ENCODE measurements at regions not wholly inside any gene's neighbourhood (a gene's known extent, or its start where the extent isn't known, plus 50 kb on each side); places are given as distances from the start of the nearest gene placed in this dataset.

DNA sequence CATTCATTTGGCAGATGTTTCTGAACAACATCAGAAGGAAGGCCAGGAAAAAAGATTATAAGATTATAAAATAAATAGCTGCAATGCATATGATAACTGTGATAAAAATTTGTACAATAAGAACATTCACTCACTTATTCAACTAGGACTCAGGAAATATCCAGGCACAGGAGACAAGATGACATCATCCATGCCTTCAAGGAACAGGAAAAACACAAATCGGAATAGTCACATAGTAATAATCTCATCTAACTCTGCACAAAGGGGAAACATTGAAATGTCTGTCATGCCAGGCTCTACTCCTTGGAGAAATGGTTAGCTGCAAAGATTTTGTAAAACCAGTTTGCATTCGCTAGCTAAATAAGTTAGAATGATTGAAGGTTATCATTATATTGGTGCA lies 233.5 kb upstream of the AGTR1 start:
- Histone ChIP-seq H3K4me2 (ENCODE audit: low read length) (no peak overlapping the region), H3K27me3 (ENCODE audit: control insufficient read depth, low read length) (no peaks in the 10 kb centered on the region), H3K9me2 (replicated peaks; ENCODE audit: control insufficient read depth, low read length) (no peaks in the 10 kb centered on the region), H3K4me1 (ENCODE audit: control insufficient read depth, low read length) (no peaks in the 10 kb centered on the region), H4K20me1 (ENCODE audit: control insufficient read depth, insufficient read depth, low read depth, low read length) (no peaks in the 10 kb centered on the region), H3K4me3 (ENCODE audit: low read length) (no peak overlapping the region), H3K27ac (ENCODE audit: low read depth, low read length) (no peak overlapping the region), H3K9me3 (ENCODE audit: control insufficient read depth, insufficient read depth, low read length) (no peaks in the 10 kb centered on the region), H3K79me2 (ENCODE audit: control insufficient read depth, low read length) (no peaks in the 10 kb centered on the region), H3F3A (ENCODE audit: control insufficient read depth, insufficient read depth) (no peaks in the 10 kb centered on the region), H3K36me3 (ENCODE audit: control insufficient read depth, low read length) (no peaks in the 10 kb centered on the region)
- TF ChIP-seq EZH2phosphoT487 (IDR thresholded peaks at IDR 0.05; ENCODE audit: borderline replicate concordance, low read length) = no peak
- TF ChIP-seq, protein P1, sequence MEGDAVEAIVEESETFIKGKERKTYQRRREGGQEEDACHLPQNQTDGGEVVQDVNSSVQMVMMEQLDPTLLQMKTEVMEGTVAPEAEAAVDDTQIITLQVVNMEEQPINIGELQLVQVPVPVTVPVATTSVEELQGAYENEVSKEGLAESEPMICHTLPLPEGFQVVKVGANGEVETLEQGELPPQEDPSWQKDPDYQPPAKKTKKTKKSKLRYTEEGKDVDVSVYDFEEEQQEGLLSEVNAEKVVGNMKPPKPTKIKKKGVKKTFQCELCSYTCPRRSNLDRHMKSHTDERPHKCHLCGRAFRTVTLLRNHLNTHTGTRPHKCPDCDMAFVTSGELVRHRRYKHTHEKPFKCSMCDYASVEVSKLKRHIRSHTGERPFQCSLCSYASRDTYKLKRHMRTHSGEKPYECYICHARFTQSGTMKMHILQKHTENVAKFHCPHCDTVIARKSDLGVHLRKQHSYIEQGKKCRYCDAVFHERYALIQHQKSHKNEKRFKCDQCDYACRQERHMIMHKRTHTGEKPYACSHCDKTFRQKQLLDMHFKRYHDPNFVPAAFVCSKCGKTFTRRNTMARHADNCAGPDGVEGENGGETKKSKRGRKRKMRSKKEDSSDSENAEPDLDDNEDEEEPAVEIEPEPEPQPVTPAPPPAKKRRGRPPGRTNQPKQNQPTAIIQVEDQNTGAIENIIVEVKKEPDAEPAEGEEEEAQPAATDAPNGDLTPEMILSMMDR (IDR thresholded peaks at IDR 0.05; ENCODE audit: low read depth, low read length, poor library complexity, severe bottlenecking) = no peak

DNA sequence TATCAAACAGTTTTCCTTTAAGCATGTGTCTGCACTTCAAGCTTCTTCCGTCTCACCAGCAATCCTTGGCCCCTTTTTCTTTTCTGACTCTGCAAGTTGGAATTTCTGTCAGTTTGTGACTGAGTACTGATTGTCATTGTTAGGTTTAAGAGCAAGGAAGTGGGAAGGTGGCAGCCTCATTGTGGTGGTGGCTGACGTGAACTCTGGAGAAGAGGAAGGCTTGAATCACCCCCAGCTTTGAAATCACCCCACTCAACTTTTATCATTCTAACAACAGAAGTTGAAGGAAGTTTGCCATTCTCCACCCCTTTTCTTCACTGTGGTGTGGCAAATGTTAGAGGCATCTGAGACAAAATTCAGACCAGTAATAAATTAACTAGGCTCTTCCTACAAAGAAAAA lies 231.6 kb upstream of the AGTR1 start:
- Histone ChIP-seq H3K4me3 (ENCODE audit: low read length) (no peak overlapping the region), H3K9me2 (replicated peaks; ENCODE audit: control insufficient read depth, low read length) (no peaks in the 10 kb centered on the region), H4K20me1 (ENCODE audit: control insufficient read depth, insufficient read depth, low read depth, low read length) (no peaks in the 10 kb centered on the region), H3F3A (ENCODE audit: control insufficient read depth, insufficient read depth) (no peaks in the 10 kb centered on the region), H3K27ac (ENCODE audit: low read depth, low read length) (no peak overlapping the region), H3K4me2 (ENCODE audit: low read length) (no peak overlapping the region), H3K4me1 (ENCODE audit: control insufficient read depth, low read length) (no peaks in the 10 kb centered on the region), H3K79me2 (ENCODE audit: control insufficient read depth, low read length) (no peaks in the 10 kb centered on the region), H3K9me3 (ENCODE audit: control insufficient read depth, insufficient read depth, low read length) (no peaks in the 10 kb centered on the region), H3K27me3 (ENCODE audit: control insufficient read depth, low read length) (no peaks in the 10 kb centered on the region), H3K36me3 (ENCODE audit: control insufficient read depth, low read length) (no peaks in the 10 kb centered on the region)
- no peak for TF ChIP-seq EZH2phosphoT487 (IDR thresholded peaks at IDR 0.05; ENCODE audit: borderline replicate concordance, low read length)
- TF ChIP-seq, protein P1 (IDR thresholded peaks at IDR 0.05; ENCODE audit: low read depth, low read length, poor library complexity, severe bottlenecking) = no peak

DNA sequence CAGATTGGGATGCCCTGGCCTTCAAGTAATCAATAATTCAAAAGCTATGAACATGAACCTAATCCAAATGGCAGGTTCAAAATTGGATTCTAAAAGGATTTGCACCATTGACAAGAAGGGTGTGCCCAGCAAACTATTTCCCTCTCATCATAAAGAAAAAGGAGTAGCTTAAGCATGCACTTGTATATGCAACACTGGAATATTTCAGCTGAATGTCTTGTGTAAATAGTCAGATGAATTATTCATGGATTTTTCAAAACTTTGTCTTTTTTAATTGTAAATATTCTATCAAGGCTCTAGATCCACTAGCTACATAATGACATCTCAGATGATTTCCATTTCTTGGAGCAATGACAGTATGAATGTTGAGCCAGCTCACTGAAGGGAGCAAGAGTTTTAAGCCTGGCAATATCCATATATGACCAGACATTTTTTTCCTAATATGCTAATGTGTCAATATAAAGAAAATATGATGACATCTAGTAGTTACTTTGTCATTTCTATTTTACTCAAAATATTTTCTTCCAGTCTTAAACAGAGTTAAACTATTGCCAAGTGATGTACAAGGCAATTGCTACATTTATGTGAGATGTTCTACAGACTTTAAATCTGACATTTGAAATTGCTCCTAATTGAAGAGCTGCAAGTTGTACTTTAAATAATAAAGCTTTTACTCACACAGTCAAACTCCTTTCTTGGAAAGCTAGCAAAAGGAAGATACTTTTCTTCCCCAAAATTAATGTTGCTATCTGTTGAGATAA lies 230.5 kb upstream of the AGTR1 start:
- H3K36me3 ChIP-seq (ENCODE audit: control insufficient read depth, low read length) = no peaks in the 10 kb centered on the region
- no peak overlapping the region for H3K4me2 ChIP-seq (ENCODE audit: low read length)
- H3K9me3 ChIP-seq (ENCODE audit: control insufficient read depth, insufficient read depth, low read length) = no peaks in the 10 kb centered on the region
- TF ChIP-seq, protein P1 (IDR thresholded peaks at IDR 0.05; ENCODE audit: low read depth, low read length, poor library complexity, severe bottlenecking) = no peak
- no peak for TF ChIP-seq EZH2phosphoT487 (IDR thresholded peaks at IDR 0.05; ENCODE audit: borderline replicate concordance, low read length)
- no peak overlapping the region for H3K4me3 ChIP-seq (ENCODE audit: low read length)
- no peaks in the 10 kb centered on the region for H4K20me1 ChIP-seq (ENCODE audit: control insufficient read depth, insufficient read depth, low read depth, low read length)
- no peaks in the 10 kb centered on the region for H3K79me2 ChIP-seq (ENCODE audit: control insufficient read depth, low read length)
- no peak overlapping the region for H3K27ac ChIP-seq (ENCODE audit: low read depth, low read length)
- no peaks in the 10 kb centered on the region for H3F3A ChIP-seq (ENCODE audit: control insufficient read depth, insufficient read depth)
- H3K27me3 ChIP-seq (ENCODE audit: control insufficient read depth, low read length) = no peaks in the 10 kb centered on the region
- H3K4me1 ChIP-seq (ENCODE audit: control insufficient read depth, low read length) = no peaks in the 10 kb centered on the region
- H3K9me2 ChIP-seq (replicated peaks; ENCODE audit: control insufficient read depth, low read length) = no peaks in the 10 kb centered on the region
